Gastrocnemius medialis (tissue), 4 donors: ENCODE measurements at regions not wholly inside any gene's neighbourhood (a gene's known extent, or its start where the extent isn't known, plus 50 kb on each side); places are given as distances from the start of the nearest gene placed in this dataset.

Source experiments
- POLR2A ChIP-seq, 2 donors: fragments of 450-650 bp; IDR thresholded peaks; one replicate each; pipeline ENCODE4 v1.6.1; 2017; ENCODE audit warnings: antibody characterized with exemption in 2 of 2, mild to moderate bottlenecking in 2 of 2, moderate library complexity in 2 of 2
- TF ChIP-seq, protein P1 (sequence below), 5 experiments: fragments of 450-650 bp in 3 of 5; fragments of 200-600 bp in 2 of 5; sonication (generic) in 2 of 5; IDR thresholded peaks in 4 of 5; conservative IDR thresholded peaks in 1 of 5; 1 replicate in 4 of 5; 2 replicates in 1 of 5; pipeline ENCODE4 v1.5.1; 2016 to 2019; ENCODE audit warnings: antibody characterized with exemption in 5 of 5, mild to moderate bottlenecking in 3 of 5, moderate library complexity in 3 of 5

DNA sequence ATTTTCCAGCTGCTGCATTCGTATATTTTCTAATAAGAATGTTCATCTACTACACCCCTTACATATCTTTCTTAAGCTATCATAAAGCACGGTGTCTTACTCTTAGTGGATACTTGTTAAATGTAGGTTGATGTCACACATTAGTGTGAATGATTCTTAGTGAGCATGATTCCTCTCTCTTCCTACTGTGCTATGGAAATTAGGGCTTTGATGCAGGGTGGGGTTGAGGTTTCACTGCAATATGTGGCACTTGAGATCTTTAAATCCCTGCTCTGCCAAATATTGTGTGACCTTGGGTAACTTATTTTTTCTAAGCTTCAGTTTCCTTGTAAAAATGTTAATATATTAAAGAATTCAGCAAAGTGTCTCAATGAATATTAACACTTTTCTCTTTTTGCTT is 188.4 kb downstream of the PDGFRA start:
- TF ChIP-seq POLR2A (IDR thresholded peaks at IDR 0.05): no peak
- TF ChIP-seq, protein P1, sequence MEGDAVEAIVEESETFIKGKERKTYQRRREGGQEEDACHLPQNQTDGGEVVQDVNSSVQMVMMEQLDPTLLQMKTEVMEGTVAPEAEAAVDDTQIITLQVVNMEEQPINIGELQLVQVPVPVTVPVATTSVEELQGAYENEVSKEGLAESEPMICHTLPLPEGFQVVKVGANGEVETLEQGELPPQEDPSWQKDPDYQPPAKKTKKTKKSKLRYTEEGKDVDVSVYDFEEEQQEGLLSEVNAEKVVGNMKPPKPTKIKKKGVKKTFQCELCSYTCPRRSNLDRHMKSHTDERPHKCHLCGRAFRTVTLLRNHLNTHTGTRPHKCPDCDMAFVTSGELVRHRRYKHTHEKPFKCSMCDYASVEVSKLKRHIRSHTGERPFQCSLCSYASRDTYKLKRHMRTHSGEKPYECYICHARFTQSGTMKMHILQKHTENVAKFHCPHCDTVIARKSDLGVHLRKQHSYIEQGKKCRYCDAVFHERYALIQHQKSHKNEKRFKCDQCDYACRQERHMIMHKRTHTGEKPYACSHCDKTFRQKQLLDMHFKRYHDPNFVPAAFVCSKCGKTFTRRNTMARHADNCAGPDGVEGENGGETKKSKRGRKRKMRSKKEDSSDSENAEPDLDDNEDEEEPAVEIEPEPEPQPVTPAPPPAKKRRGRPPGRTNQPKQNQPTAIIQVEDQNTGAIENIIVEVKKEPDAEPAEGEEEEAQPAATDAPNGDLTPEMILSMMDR (IDR thresholded peaks at IDR 0.05 in 4 of 5, conservative IDR thresholded peaks at IDR 0.05 in 1 of 5): no peak
